ENCODE measurements at regions not wholly inside any gene's neighbourhood (a gene's known extent, or its start where the extent isn't known, plus 50 kb on each side); places are given as distances from the start of the nearest gene placed in this dataset.

- H3K9me3 ChIP-seq: no peaks in the 10 kb centered on the region
- intact Hi-C loops (cut with DNase I): no loop called here
- H3K27me3 ChIP-seq: no peaks in the 10 kb centered on the region
- H3K27ac ChIP-seq: no peak overlapping the region
- H3K36me3 ChIP-seq: no peaks in the 10 kb centered on the region
- ATAC-seq (no peak), DNase-seq (no peak)
- H3K4me1 ChIP-seq: no peaks in the 10 kb centered on the region
- no peak overlapping the region for H3K4me3 ChIP-seq
- no peak for TF ChIP-seq CTCF (IDR thresholded peaks at IDR 0.05)
Measured at GRCh38 chr3:102577082-102577789, 142.4 kb downstream of the ZPLD1 start.

- Histone ChIP-seq H3K27ac (no peak overlapping the region), H3K36me3 (no peaks in the 10 kb centered on the region), H3K9me3 (no peaks in the 10 kb centered on the region), H3K4me1 (no peaks in the 10 kb centered on the region), H3K4me3 (no peak overlapping the region), H3K27me3 (no peaks in the 10 kb centered on the region)
- intact Hi-C loops (cut with DNase I): no loop called here
- DNase-seq (no peak), ATAC-seq (no peak)
- TF ChIP-seq CTCF (IDR thresholded peaks at IDR 0.05): no peak
Measured at GRCh38 chr3:102580760-102581159, 145.9 kb downstream of the ZPLD1 start.

- intact Hi-C loops (cut with DNase I): no loop called here
- H3K27me3 ChIP-seq: no peaks in the 10 kb centered on the region
- H3K27ac ChIP-seq: no peak overlapping the region
- no peaks in the 10 kb centered on the region for H3K9me3 ChIP-seq
- no peaks in the 10 kb centered on the region for H3K4me1 ChIP-seq
- DNase-seq (no peak), ATAC-seq (no peak)
- H3K36me3 ChIP-seq: no peaks in the 10 kb centered on the region
- no peak overlapping the region for H3K4me3 ChIP-seq
- TF ChIP-seq CTCF (IDR thresholded peaks at IDR 0.05): no peak
Measured at GRCh38 chr3:102586485-102586884, 151.7 kb downstream of the ZPLD1 start.

- ATAC-seq: no peak
- Histone ChIP-seq H3K36me3 (no peaks in the 10 kb centered on the region), H3K27me3 (no peaks in the 10 kb centered on the region), H3K9me3 (no peaks in the 10 kb centered on the region), H3K4me3 (no peak overlapping the region), H3K4me1 (no peaks in the 10 kb centered on the region), H3K27ac (no peak overlapping the region)
- intact Hi-C loops (cut with DNase I): no loop called here
- TF ChIP-seq CTCF (IDR thresholded peaks at IDR 0.05): no peak
- DNase-seq: no peak
Measured at GRCh38 chr3:102593812-102594602, 159.2 kb downstream of the ZPLD1 start.

GRCh38 chr3:102595057-102595456 is 160.2 kb downstream of the ZPLD1 start:
- DNase-seq (no peak), ATAC-seq (no peak)
- H3K27me3 ChIP-seq: no peaks in the 10 kb centered on the region
- H3K4me1 ChIP-seq: no peaks in the 10 kb centered on the region
- no peak for TF ChIP-seq CTCF (IDR thresholded peaks at IDR 0.05)
- no peaks in the 10 kb centered on the region for H3K9me3 ChIP-seq
- no peak overlapping the region for H3K4me3 ChIP-seq
- no peaks in the 10 kb centered on the region for H3K36me3 ChIP-seq
- intact Hi-C loops (cut with DNase I): no loop called here
- H3K27ac ChIP-seq: no peak overlapping the region

Data from upper lobe of right lung (tissue), 1 donor.